HCT116 (cell line): ENCODE measurements at regions not wholly inside any gene's neighbourhood (a gene's known extent, or its start where the extent isn't known, plus 50 kb on each side); places are given as distances from the start of the nearest gene placed in this dataset.

Experiments
- ATAC-seq: fragments of 200-7000 bp; cut with Tn5 transposase; 2 replicates; pipeline ENCODE4 v1.9.1; 2020; ENCODE audit warnings: mild to moderate bottlenecking, moderate library complexity
- BruUV-seq: library from RNA; stranded (reverse); fragments of 400-500 nt; replicated peaks from 2 replicates; lab custom pipeline; 2021; lab: Mats Ljungman, UMichigan
- CTCF ChIA-PET: fragments of 300-600 bp; sonication (Branson Sonifier 250); formaldehyde crosslinking; loops from one replicate; lab custom pipeline; 2021; ENCODE audit warnings: antibody characterized with exemption; lab: Charles Lee
- POLR2A ChIA-PET: fragments of 300-600, 350-600 bp; sonication (Branson Sonifier 250); formaldehyde crosslinking; loops from one replicate; lab custom pipeline; 2021; ENCODE audit warnings: antibody characterized with exemption; lab: Charles Lee
- RAD21 ChIA-PET, 2 experiments: fragments of 300-600 bp; sonication (Branson Sonifier 250); formaldehyde crosslinking; loops; one replicate each; lab custom pipeline; 2023; ENCODE audit warnings: low total read pairs in 2 of 2; ENCODE audit not compliant: uncharacterized antibody in 2 of 2, unreplicated experiment in 2 of 2, low non-redundant PET in 1 of 2; lab: Charles Lee
- DNase-seq: peaks from one replicate; pipeline ENCODE4 v3.0.0-alpha.2; 2010; ENCODE audit warnings: low read depth, low spot score
- H2AFZ ChIP-seq: fragments of 200-600 bp; shearing (Covaris generic), sonication (generic); 2 replicates; pipeline ENCODE4 v1.6.1; 2017; ENCODE audit warnings: low read depth, mixed run types, mixed read lengths, antibody characterized with exemption, low read length; ENCODE audit not compliant: poor library complexity, severe bottlenecking
- H3K27ac ChIP-seq: 2 replicates; pipeline ENCODE4 v1.5.1; 2012; ENCODE audit warnings: low read depth, low read length
- H3K27me3 ChIP-seq: fragments of 200-600 bp; sonication (generic); 2 replicates; pipeline ENCODE4 v1.6.1; 2016; ENCODE audit warnings: mixed run types, low read length, mixed read lengths; ENCODE audit not compliant: insufficient read depth
- H3K36me3 ChIP-seq, 2 experiments: fragments of 200-500 bp in 1 of 2; fragments of 200-600 bp in 1 of 2; sonication (Bioruptor generic) in 1 of 2; sonication (generic) in 1 of 2; 2 replicates each; pipeline versions ENCODE4 v1.5.1 to v1.6.1; 2014 to 2016; ENCODE audit warnings: low read length in 2 of 2, inconsistent platforms in 1 of 2, mixed read lengths in 1 of 2, mixed run types in 1 of 2; ENCODE audit not compliant: insufficient read depth in 2 of 2, control insufficient read depth in 1 of 2
- H3K4me1 ChIP-seq, 2 experiments: fragments of 200-600 bp in 1 of 2; sonication (generic) in 1 of 2; 2 replicates each; pipeline versions ENCODE4 v1.5.1 to v1.6.1; 2012 to 2017; ENCODE audit warnings: low read length in 2 of 2, inconsistent platforms in 1 of 2, mild to moderate bottlenecking in 1 of 2, mixed read lengths in 1 of 2, mixed run types in 1 of 2, moderate library complexity in 1 of 2; ENCODE audit not compliant: insufficient read depth in 2 of 2, control insufficient read depth in 1 of 2
- H3K4me2 ChIP-seq: fragments of 200-600 bp; sonication (generic); 2 replicates; pipeline ENCODE4 v1.6.1; 2017; ENCODE audit warnings: mixed run types, low read length, mixed read lengths
- H3K4me3 ChIP-seq, 2 experiments: fragments of 200-600 bp in 1 of 2; sonication (generic) in 1 of 2; replicated peaks in 1 of 2; 2 replicates each; pipeline ENCODE4 v1.5.1; 2011 to 2016; ENCODE audit warnings: low read length in 2 of 2, control low read depth in 1 of 2, low read depth in 1 of 2, mild to moderate bottlenecking in 1 of 2, mixed read lengths in 1 of 2, mixed run types in 1 of 2
- H3K79me2 ChIP-seq: fragments of 200-600 bp; sonication (generic); 2 replicates; pipeline ENCODE4 v1.6.1; 2017; ENCODE audit warnings: mild to moderate bottlenecking, mixed run types, low read length, moderate library complexity, mixed read lengths; ENCODE audit not compliant: insufficient read depth
- H3K9ac ChIP-seq: fragments of 200-600 bp; sonication (generic); 2 replicates; pipeline ENCODE4 v1.6.1; 2016; ENCODE audit warnings: low read length, mixed read lengths
- H3K9me2 ChIP-seq: fragments of 200-600 bp; sonication (generic), shearing (Covaris generic); 2 replicates; pipeline ENCODE4 v1.6.1; 2017; ENCODE audit warnings: mixed run types, mild to moderate bottlenecking, moderate library complexity; ENCODE audit not compliant: insufficient read depth
- H3K9me3 ChIP-seq, 2 experiments: fragments of 200-500 bp in 1 of 2; fragments of 200-600 bp in 1 of 2; sonication (Bioruptor generic) in 1 of 2; sonication (generic) in 1 of 2; 2 replicates each; pipeline ENCODE4 v1.6.1; 2014 to 2017; ENCODE audit warnings: low read length in 2 of 2, mixed read lengths in 2 of 2, inconsistent platforms in 1 of 2, low read depth in 1 of 2, mild to moderate bottlenecking in 1 of 2, mixed run types in 1 of 2, moderate library complexity in 1 of 2; ENCODE audit not compliant: control insufficient read depth in 1 of 2, insufficient read depth in 1 of 2
- H4K20me1 ChIP-seq: fragments of 200-600 bp; sonication (generic), shearing (Covaris generic); 2 replicates; pipeline ENCODE4 v1.6.1; 2017; ENCODE audit warnings: mixed run types, mild to moderate bottlenecking, moderate library complexity; ENCODE audit not compliant: insufficient read depth
- CBX3 ChIP-seq: IDR thresholded peaks from 2 replicates; pipeline ENCODE4 v1.6.1; 2012; ENCODE audit warnings: low read depth
- CEBPB ChIP-seq: IDR thresholded peaks from 2 replicates; pipeline ENCODE4 v1.6.1; 2012; ENCODE audit warnings: low read depth
- CTCF ChIP-seq, 3 experiments: fragments of 200-600 bp in 1 of 3; sonication (generic) in 1 of 3; IDR thresholded peaks in 2 of 3; conservative IDR thresholded peaks in 1 of 3; 2 replicates each; pipeline ENCODE4 v1.5.1; 2012 to 2017; ENCODE audit warnings: low read depth in 2 of 3, low read length in 2 of 3, antibody characterized with exemption in 1 of 3, borderline replicate concordance in 1 of 3, control low read depth in 1 of 3, mild to moderate bottlenecking in 1 of 3, mixed read lengths in 1 of 3, mixed run types in 1 of 3, moderate library complexity in 1 of 3; ENCODE audit not compliant: insufficient read depth in 1 of 3
- EGR1 ChIP-seq: IDR thresholded peaks from 2 replicates; pipeline ENCODE4 v1.6.1; 2012; ENCODE audit warnings: low read depth
- EZH2 ChIP-seq: fragments of 200-600 bp; sonication (generic); IDR thresholded peaks from 2 replicates; pipeline ENCODE4 v1.6.1; 2017; ENCODE audit warnings: antibody characterized with exemption, mixed run types
- EZH2phosphoT487 ChIP-seq: fragments of 200-600 bp; IDR thresholded peaks from 2 replicates; pipeline ENCODE4 v1.6.1; 2018; ENCODE audit warnings: antibody characterized with exemption, borderline replicate concordance
- FOSL1 ChIP-seq: IDR thresholded peaks from 2 replicates; pipeline ENCODE4 v1.6.1; 2012; ENCODE audit warnings: low read depth
- JUND ChIP-seq: IDR thresholded peaks from 2 replicates; pipeline ENCODE4 v1.6.1; 2012
- MAX ChIP-seq: IDR thresholded peaks from 2 replicates; pipeline ENCODE4 v1.6.1; 2012
- POLR2A ChIP-seq: IDR thresholded peaks from 2 replicates; pipeline ENCODE4 v1.7.0; 2011; ENCODE audit warnings: borderline replicate concordance; ENCODE audit not compliant: insufficient read depth, insufficient read length; ENCODE audit errors: extremely low read depth
- RAD21 ChIP-seq: IDR thresholded peaks from 2 replicates; pipeline ENCODE4 v1.6.1; 2012; ENCODE audit warnings: low read depth, mild to moderate bottlenecking
- REST ChIP-seq: IDR thresholded peaks from 2 replicates; pipeline ENCODE4 v1.6.1; 2012; ENCODE audit warnings: low read depth
- SIN3A ChIP-seq: IDR thresholded peaks from 2 replicates; pipeline ENCODE4 v1.6.1; 2012; ENCODE audit warnings: low read depth
- TCF7L2 ChIP-seq: IDR thresholded peaks from 2 replicates; pipeline ENCODE4 v1.7.0; 2011; ENCODE audit warnings: borderline replicate concordance, inconsistent platforms; ENCODE audit not compliant: insufficient read depth, insufficient read length; ENCODE audit errors: extremely low read depth
- YY1 ChIP-seq: IDR thresholded peaks from 2 replicates; pipeline ENCODE4 v1.6.1; 2011; ENCODE audit warnings: low read length, low read depth, moderate library complexity, mild to moderate bottlenecking; ENCODE audit not compliant: insufficient replicate concordance; ENCODE audit errors: extremely low read depth
- ZBTB33 ChIP-seq: IDR thresholded peaks from 2 replicates; pipeline ENCODE4 v1.6.1; 2011; ENCODE audit warnings: mild to moderate bottlenecking, low read length, moderate library complexity; ENCODE audit not compliant: insufficient replicate concordance; ENCODE audit errors: extremely low read depth
- ZNF274 ChIP-seq: fragments of 200-500 bp; sonication (Bioruptor generic); IDR thresholded peaks from 2 replicates; pipeline ENCODE4 v1.6.1; 2014; ENCODE audit warnings: mild to moderate bottlenecking, low read depth, low read length, inconsistent platforms
- intact Hi-C: fragments of 100-400 bp; cut with micrococcal nuclease; formaldehyde crosslinking; loops from 2 replicates; pipeline ENCODE4 v1.10.0; 2022

GRCh38 chr5:52521236-52521635 is 266.5 kb upstream of the ITGA1 start:
- no TSS peak for BruUV-seq
- Histone ChIP-seq H3K27me3 (no peaks in the 10 kb centered on the region), H4K20me1 (no peaks in the 10 kb centered on the region), H3K9me2 (no peaks in the 10 kb centered on the region), H3K27ac (no peak overlapping the region), H2AFZ (no peak overlapping the region), H3K36me3 (no peaks in the 10 kb centered on the region)
- ATAC-seq = no peak
- RAD21 ChIA-PET = no interaction called here
- DNase-seq = no peak
- TF ChIP-seq REST (no peak), JUND (no peak), FOSL1 (no peak), CBX3 (no peak), EZH2 (no peak), POLR2A (no peak), RAD21 (no peak), CTCF (IDR thresholded peaks at IDR 0.05 in 2 of 3, conservative IDR thresholded peaks at IDR 0.05 in 1 of 3; ENCODE audit: borderline replicate concordance in 1 of 3, insufficient read depth in 1 of 3, low read depth in 2 of 3, low read length in 2 of 3) (no peak), ZBTB33 (no peak), TCF7L2 (no peak), ZNF274 (no peak), CEBPB (no peak), EZH2phosphoT487 (no peak), SIN3A (no peak), YY1 (no peak), MAX (no peak), EGR1 (no peak)
- TF ChIP-seq, all 23 proteins: peak for 0
- Histone ChIP-seq H3K9me3 (no peaks in the 10 kb centered on the region), H3K4me1 (no peaks in the 10 kb centered on the region), H3K4me3 (no peak overlapping the region), H3K9ac (no peak overlapping the region), H3K4me2 (no peak overlapping the region), H3K79me2 (no peaks in the 10 kb centered on the region)
- ChIA-PET POLR2A (no interaction called here), CTCF (no interaction called here)
- intact Hi-C loops = no loop called here
